Lung (tissue), 11 donors: ENCODE measurements at regions not wholly inside any gene's neighbourhood (a gene's known extent, or its start where the extent isn't known, plus 50 kb on each side); places are given as distances from the start of the nearest gene placed in this dataset.
A peak's percentile ranks its signal among the peaks of the same experiment; 100 is the strongest.

ENCODE experiments used
- ATAC-seq: fragments of 200-7000 bp; cut with Tn5 transposase; one replicate; pipeline ENCODE4 v1.9.1; 2020; ENCODE audit warnings: moderate number of reproducible peaks; ENCODE audit not compliant: insufficient read depth, low FRiP score
- DNase-seq, 3 donors: peaks; one replicate each; pipeline ENCODE4 v3.0.0-alpha.2; 2013 to 2017
- H3K27ac ChIP-seq, 2 donors: one replicate each; pipeline ENCODE4 v1.5.1; 2013; ENCODE audit warnings: mild to moderate bottlenecking in 2 of 2, moderate library complexity in 2 of 2, control low read depth in 1 of 2, inconsistent platforms in 1 of 2, low read depth in 1 of 2, low read length in 1 of 2
- H3K27me3 ChIP-seq, 3 donors: one replicate each; pipeline ENCODE4 v1.5.1; 2013; ENCODE audit warnings: low read length in 2 of 3; ENCODE audit not compliant: control insufficient read depth in 3 of 3, insufficient read depth in 3 of 3
- H3K36me3 ChIP-seq, 4 donors: one replicate each; pipeline ENCODE4 v1.5.1; 2013; ENCODE audit warnings: low read length in 4 of 4, mild to moderate bottlenecking in 1 of 4, moderate library complexity in 1 of 4; ENCODE audit not compliant: control insufficient read depth in 4 of 4, insufficient read depth in 4 of 4
- H3K4me1 ChIP-seq, 5 donors: one replicate each; pipeline ENCODE4 v1.5.1; 2013; ENCODE audit warnings: low read length in 5 of 5, mild to moderate bottlenecking in 2 of 5, moderate library complexity in 1 of 5; ENCODE audit not compliant: control insufficient read depth in 5 of 5, insufficient read depth in 5 of 5
- H3K4me3 ChIP-seq: one replicate; pipeline ENCODE4 v1.5.1; 2013; ENCODE audit warnings: mild to moderate bottlenecking, control low read depth, moderate library complexity
- H3K9ac ChIP-seq, 2 donors: one replicate each; pipeline ENCODE4 v1.5.1; 2013; ENCODE audit warnings: low read length in 2 of 2, control low read depth in 1 of 2; ENCODE audit not compliant: insufficient read depth in 1 of 2
- H3K9me3 ChIP-seq, 4 donors: one replicate each; pipeline ENCODE4 v1.5.1; 2013; ENCODE audit warnings: low read length in 3 of 4, mild to moderate bottlenecking in 1 of 4, moderate library complexity in 1 of 4; ENCODE audit not compliant: control insufficient read depth in 4 of 4, insufficient read depth in 3 of 4
- CTCF ChIP-seq: IDR thresholded peaks from 2 replicates; pipeline ENCODE4 v1.5.1; 2012; ENCODE audit warnings: mild to moderate bottlenecking; ENCODE audit errors: control extremely low read depth, extremely low read depth
- WGBS, 2 donors: extraction: QIAGEN DNeasy Blood & Tissue Kit; methylation state at CpG; one replicate each; pipeline ENCODE4 v1.1.7; 2013; 5-methylcytosine and 5-hydroxymethylcytosine counted together
- donor health status: control.
- donor health status: control.
- donor health status: Bipolar disorder and iron deficiency.
- donor health status: healthy.
- donor health status: DM: yes; HTN: yes; CAD: no.

GRCh38 chr2:516944-517343, 160.3 kb downstream of the TMEM18 start:
- DNase-seq, result peak; percentile 69 to 93 (median 88)
- TF ChIP-seq CTCF, result no peak
- 77 to 78% methylated on average over 5 of the region's 5 CpGs for WGBS, 2 donors
- H3K4me1 ChIP-seq, result peaks cover 0 to 27% (median 7%) of the 10 kb centered on the region in 5 donors
- H3K36me3 ChIP-seq, result no peaks in the 10 kb centered on the region
- ATAC-seq, result no peak
- H3K27me3 ChIP-seq, result no peaks in the 10 kb centered on the region
- no peak overlapping the region for H3K9ac ChIP-seq
- H3K27ac ChIP-seq, result no peak overlapping the region
- peaks cover 0 to 1% (median 0%) of the 10 kb centered on the region in 4 donors for H3K9me3 ChIP-seq
- no peak overlapping the region for H3K4me3 ChIP-seq

DNA sequence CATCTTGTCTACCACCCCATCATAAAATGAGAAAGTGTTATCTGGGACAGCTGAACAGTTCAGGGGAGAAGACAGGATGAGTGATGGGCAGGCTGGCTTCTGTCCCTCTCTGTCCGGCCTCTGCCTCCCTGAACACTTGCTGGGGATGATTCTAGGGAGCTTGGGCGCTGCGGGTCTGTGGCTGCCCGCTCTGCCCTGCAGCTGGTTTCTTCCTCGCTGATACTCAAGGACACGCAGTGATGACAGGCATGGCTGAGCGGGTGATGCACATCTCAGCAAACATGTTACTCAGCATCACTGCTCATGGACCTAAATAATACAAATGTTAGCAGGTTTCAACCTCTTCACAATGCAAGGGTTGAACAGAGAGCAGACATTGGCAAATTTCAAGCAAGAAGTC, 161.1 kb downstream of the TMEM18 start:
- H3K9me3 ChIP-seq, result peaks cover 0 to 1% (median 0%) of the 10 kb centered on the region in 4 donors
- no peak for TF ChIP-seq CTCF
- no peak overlapping the region for H3K9ac ChIP-seq
- H3K4me3 ChIP-seq, result no peak overlapping the region
- 91 to 96% methylated on average over 7 of the region's 7 CpGs for WGBS, 2 donors
- no peaks in the 10 kb centered on the region for H3K36me3 ChIP-seq
- H3K27ac ChIP-seq, result no peak overlapping the region
- no peaks in the 10 kb centered on the region for H3K27me3 ChIP-seq
- peaks cover 0 to 27% (median 7%) of the 10 kb centered on the region in 5 donors for H3K4me1 ChIP-seq
- ATAC-seq (no peak), DNase-seq (no peak)

DNA sequence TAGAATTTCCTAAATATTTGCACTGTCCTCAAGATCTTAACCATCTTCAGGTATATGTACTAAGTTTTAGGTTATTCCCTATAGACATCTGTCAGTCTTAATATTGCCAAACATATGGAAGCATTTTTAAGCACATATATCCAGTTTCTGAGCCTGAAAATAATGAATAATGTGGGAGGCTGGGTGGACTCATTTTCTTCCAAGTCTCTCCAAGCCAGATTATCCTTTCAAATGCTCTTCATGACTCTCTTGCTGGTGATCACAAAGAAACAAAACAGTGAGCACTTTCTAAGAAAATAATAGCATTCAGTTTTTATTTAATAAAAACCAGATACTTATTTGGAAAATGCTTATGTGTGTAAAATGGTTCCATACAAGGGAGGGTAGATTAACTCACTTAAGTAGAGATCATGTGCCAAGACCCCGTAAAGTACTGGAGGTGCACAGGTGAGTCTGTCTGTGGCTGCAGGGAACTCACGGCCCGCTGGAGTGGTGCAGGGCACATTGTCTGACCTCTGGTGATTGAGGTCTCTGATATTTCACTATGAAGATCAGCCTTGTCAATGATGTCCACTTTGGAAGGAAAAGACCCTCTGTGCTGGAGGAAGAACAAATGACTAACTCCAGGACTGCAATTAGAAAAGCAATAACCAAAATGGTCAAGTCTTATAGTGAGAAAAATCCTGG, 161.6 kb downstream of the TMEM18 start:
- Histone ChIP-seq H3K4me1 (peaks cover 0 to 27% (median 7%) of the 10 kb centered on the region in 5 donors), H3K9me3 (peaks cover 0 to 1% (median 0%) of the 10 kb centered on the region in 4 donors), H3K36me3 (no peaks in the 10 kb centered on the region), H3K27ac (no peak overlapping the region), H3K4me3 (no peak overlapping the region), H3K9ac (no peak overlapping the region), H3K27me3 (no peaks in the 10 kb centered on the region)
- ATAC-seq (no peak), DNase-seq (no peak)
- 85 to 93% methylated on average over 3 of the region's 3 CpGs for WGBS, 2 donors
- TF ChIP-seq CTCF, result no peak
